Cardiac muscle cell (in vitro differentiated cells and primary cell): ENCODE measurements at regions not wholly inside any gene's neighbourhood (a gene's known extent, or its start where the extent isn't known, plus 50 kb on each side); places are given as distances from the start of the nearest gene placed in this dataset.
"Not testable (repeated sequence)": the region's sequence is repeated elsewhere in the genome, so short reads cannot be mapped to it uniquely, and the experiment has no call there.

ENCODE experiments used
- DNase-seq, 2 donors: peaks; one replicate each; pipeline versions ENCODE4 v3.0.0 to v3.0.0-alpha.2; 2010 to 2017; ENCODE audit warnings: low read depth in 1 of 2, low spot score in 1 of 2
- H3K27ac ChIP-seq: fragments of 200-600 bp; sonication (generic); 2 replicates; pipeline ENCODE4 v1.5.1; 2016
- H3K27me3 ChIP-seq: fragments of 200-600 bp; sonication (generic); 2 replicates; pipeline ENCODE4 v1.6.0; 2016; ENCODE audit warnings: control low read depth
- H3K36me3 ChIP-seq: fragments of 200-600 bp; sonication (generic); 2 replicates; pipeline ENCODE4 v1.5.1; 2016; ENCODE audit warnings: control low read depth
- H3K4me1 ChIP-seq: fragments of 200-600 bp; sonication (generic); 2 replicates; pipeline ENCODE4 v1.8.1; 2017; ENCODE audit warnings: low read depth, mild to moderate bottlenecking, mixed run types
- H3K4me3 ChIP-seq: fragments of 200-600 bp; sonication (generic); 2 replicates; pipeline ENCODE4 v1.5.1; 2016; ENCODE audit warnings: mild to moderate bottlenecking
- H3K9me3 ChIP-seq: fragments of 200-600 bp; sonication (generic); 2 replicates; pipeline ENCODE4 v1.5.1; 2017; ENCODE audit warnings: low read depth, mild to moderate bottlenecking, control low read depth
- CTCF ChIP-seq: IDR thresholded peaks from 2 replicates; pipeline ENCODE4 v1.5.1; 2012; ENCODE audit warnings: low read depth, mild to moderate bottlenecking, low read length

- H3K4me3 ChIP-seq, result no peak overlapping the region
- DNase-seq, result no peak
- no peak for TF ChIP-seq CTCF
- no peak overlapping the region for H3K27ac ChIP-seq
- H3K36me3 ChIP-seq, result no peaks in the 10 kb centered on the region
- no peaks in the 10 kb centered on the region for H3K4me1 ChIP-seq
- no peaks in the 10 kb centered on the region for H3K9me3 ChIP-seq
- no peaks in the 10 kb centered on the region for H3K27me3 ChIP-seq
These were observed 196.3 kb downstream of the DCDC2C start for GRCh38 chr2:3899536-3900155.

- no peaks in the 10 kb centered on the region for H3K36me3 ChIP-seq
- H3K27ac ChIP-seq, result no peak overlapping the region
- H3K27me3 ChIP-seq, result no peaks in the 10 kb centered on the region
These were observed 198.8 kb downstream of the DCDC2C start for GRCh38 chr2:3902131-3902530.

GRCh38 chr2:3904061-3904460, 200.7 kb downstream of the DCDC2C start:
- H3K27ac ChIP-seq, result no peak overlapping the region

More at GRCh38 chr2:3902131-3902530, 198.8 kb downstream of the DCDC2C start:
- no peaks in the 10 kb centered on the region for H3K4me1 ChIP-seq
- DNase-seq, result no peak
- H3K4me3 ChIP-seq, result no peak overlapping the region
- no peak for TF ChIP-seq CTCF
- H3K9me3 ChIP-seq, result no peaks in the 10 kb centered on the region

GRCh38 chr2:3908498-3908897, 205.1 kb downstream of the DCDC2C start:
- not testable (repeated sequence) for H3K27me3 ChIP-seq, H3K36me3 ChIP-seq, DNase-seq, H3K27ac ChIP-seq, H3K4me3 ChIP-seq, H3K4me1 ChIP-seq, H3K9me3 ChIP-seq

More at GRCh38 chr2:3904061-3904460, 200.7 kb downstream of the DCDC2C start:
- Histone ChIP-seq H3K4me1 (no peaks in the 10 kb centered on the region), H3K27me3 (no peaks in the 10 kb centered on the region), H3K36me3 (no peaks in the 10 kb centered on the region), H3K4me3 (no peak overlapping the region), H3K9me3 (no peaks in the 10 kb centered on the region)
- no peak for DNase-seq
- TF ChIP-seq CTCF, result no peak

GRCh38 chr2:3911882-3912455, 208.6 kb downstream of the DCDC2C start:
- H3K9me3 ChIP-seq, result no peaks in the 10 kb centered on the region
- H3K4me3 ChIP-seq, result no peak overlapping the region
- TF ChIP-seq CTCF, result no peak
- peaks cover 10% of the 10 kb centered on the region for H3K4me1 ChIP-seq
- H3K27ac ChIP-seq, result no peak overlapping the region
- DNase-seq, result no peak
- no peaks in the 10 kb centered on the region for H3K36me3 ChIP-seq
- no peaks in the 10 kb centered on the region for H3K27me3 ChIP-seq

GRCh38 chr2:3913166-3913565, 209.8 kb downstream of the DCDC2C start:
- Histone ChIP-seq H3K27ac (no peak overlapping the region), H3K9me3 (no peaks in the 10 kb centered on the region), H3K4me1 (peaks cover 10% of the 10 kb centered on the region), H3K27me3 (no peaks in the 10 kb centered on the region), H3K4me3 (no peak overlapping the region), H3K36me3 (no peaks in the 10 kb centered on the region)
- TF ChIP-seq CTCF, result no peak
- DNase-seq, result no peak
